ENCODE measurements at regions not wholly inside any gene's neighbourhood (a gene's known extent, or its start where the extent isn't known, plus 50 kb on each side); places are given as distances from the start of the nearest gene placed in this dataset.
"Not testable (repeated sequence)": the region's sequence is repeated elsewhere in the genome, so short reads cannot be mapped to it uniquely, and the experiment has no call there.

DNA sequence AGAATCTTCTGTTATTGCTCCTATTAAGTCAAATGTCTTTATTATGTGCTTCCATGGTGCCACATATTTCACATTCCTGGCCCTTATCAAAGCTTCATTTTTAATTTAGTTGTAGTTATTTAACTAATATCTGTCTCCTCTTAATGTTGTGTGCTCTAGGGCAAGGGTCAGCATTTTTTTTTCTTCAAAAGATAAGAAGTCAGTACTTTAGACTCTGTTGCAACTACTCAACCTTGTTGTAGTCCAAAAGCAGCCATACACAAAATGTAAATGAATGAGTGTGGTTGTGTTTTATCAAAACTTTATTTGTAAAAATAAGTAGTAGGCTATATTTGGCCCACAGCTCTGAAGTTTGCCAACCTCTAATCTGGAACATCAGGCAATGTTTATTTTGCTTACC, 394.7 kb upstream of the CBLB start:
- no peak for DNase-seq (ENCODE audit: low read depth in 2 of 2)

DNA sequence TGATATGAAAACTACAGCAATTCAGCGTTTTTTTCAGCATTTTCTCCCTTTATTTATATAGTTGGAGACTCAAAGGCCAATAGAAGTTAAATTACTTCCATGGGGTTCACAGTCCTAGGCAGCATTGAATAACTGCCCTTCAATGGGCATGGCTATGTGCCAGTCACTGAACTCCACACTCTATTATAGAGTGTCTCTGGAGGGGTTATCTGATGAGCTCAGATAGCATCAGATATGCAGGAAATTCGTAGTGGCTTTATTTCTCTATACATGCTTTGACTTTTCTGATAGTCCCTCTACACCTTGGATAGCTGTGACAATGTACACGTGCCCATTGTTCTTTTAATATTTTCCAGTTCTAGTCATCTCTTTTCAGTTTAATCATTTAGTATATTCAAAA, 396.9 kb upstream of the CBLB start:
- no peak for DNase-seq (ENCODE audit: low read depth in 2 of 2)

DNA sequence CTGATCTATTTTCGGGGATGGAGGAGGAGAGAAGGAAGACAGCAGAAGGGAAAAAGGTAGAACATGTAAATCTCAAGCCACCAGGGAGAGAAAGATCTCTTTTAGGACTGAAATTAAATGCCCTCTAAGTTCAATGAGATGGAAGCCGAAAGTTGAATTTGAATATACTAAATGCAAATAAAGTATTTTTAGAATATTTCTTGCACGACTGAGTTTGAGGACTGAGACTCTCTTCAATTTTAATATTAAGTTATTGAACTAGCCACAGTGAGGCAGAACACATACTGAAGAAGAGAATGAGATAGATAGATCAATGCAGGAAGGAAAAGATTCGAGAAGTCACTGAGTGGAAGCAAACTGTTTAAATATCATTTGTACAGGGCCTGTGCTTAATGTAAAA, 399.9 kb upstream of the CBLB start:
- no peak for DNase-seq (ENCODE audit: low read depth in 2 of 2)

DNA sequence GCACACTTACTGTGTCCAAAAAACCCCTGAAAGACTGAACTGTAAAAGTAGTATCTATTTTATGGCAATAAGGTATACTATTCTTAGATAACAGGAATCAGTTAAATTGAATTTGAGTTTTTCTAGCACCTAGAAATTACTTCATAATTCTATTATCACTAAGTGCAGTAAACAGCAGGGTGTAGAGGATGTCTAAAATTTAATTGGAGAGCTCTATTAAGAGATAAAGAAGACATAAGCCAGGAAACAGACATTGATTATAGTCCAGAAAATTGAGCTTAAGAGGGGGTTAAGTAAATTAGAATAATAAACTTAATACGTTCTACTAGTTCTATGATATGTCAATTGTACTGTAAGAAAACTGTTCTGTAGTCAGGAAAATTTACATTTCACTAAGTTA, 403.5 kb upstream of the CBLB start:
- DNase-seq (ENCODE audit: low read depth in 2 of 2) = no peak

DNA sequence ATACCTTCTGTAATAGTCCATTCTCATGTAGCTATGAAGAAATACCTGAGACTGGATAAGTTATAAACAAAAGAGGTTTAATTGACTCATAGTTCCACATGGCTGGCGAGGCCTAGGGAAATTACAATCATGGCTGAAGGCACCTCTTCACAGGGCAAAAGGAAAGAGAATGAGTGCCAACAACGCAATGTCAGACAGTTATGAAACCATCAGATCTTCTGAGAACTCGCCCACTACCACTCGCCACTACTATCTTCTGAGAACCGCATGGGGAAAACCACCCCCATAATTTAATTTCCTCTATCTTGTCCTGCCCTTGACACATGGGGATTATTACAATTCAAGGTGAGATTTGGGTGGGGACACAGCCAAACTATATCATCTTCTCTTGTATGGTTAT, 406.8 kb upstream of the CBLB start:
- DNase-seq (ENCODE audit: low read depth in 2 of 2) = no peak

DNA sequence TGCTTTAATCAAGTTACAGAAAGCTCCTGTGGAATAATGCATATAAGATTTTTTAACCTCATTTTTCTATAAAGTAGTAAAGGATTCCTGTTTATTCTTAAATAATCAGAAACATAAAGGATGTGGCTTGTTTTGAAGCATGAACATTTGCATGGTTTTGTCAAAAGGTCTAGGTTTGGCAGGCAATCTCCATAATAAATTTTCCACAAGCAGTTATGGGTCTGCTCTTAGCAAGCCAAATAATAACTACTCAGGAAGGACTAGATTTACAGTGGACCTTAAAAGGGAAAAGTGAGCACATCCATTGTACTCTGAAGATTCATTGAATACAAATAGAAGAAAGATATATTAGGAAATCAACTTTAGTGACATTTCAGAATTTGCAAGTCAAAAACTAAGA, 407.3 kb upstream of the CBLB start:
- no peak for DNase-seq (ENCODE audit: low read depth in 2 of 2)

DNA sequence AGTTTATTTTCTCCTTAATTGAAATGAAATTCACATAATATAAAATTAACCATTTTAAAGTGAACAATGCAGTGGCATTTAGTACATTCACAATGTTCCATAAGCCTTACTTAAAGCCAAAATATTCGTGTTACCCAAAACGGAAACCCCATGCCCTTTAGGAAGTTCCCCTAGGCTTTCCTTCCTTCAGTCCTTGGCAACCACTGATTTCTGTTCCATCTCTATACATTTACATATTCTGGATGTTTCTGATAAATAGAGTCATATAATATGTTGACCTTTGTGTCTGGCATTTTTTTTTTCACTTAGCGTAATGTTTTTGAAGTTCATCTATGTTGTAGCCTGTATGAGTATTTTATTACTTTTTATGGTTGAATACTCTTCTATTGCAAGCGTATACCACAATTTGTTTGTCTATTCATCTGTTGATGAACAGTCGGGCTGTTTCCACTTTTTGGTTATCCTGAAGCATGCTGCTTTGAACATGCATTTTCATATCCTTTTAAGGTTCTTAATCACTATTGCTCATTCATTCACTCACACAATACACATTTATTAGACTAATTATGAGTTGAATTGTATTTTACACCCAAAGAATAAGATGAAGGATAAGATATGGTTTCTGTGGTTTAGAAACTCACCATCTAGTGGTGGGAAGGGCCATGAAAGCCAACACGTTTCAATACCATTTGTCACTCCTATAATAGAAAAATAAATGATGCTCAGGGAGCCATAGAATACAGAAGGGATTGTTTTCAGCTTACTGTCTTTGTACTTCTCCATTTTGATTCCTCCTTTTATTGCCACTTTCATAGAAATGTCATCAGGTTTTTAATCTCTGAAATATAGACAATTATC, 408.2 kb upstream of the CBLB start:
- no peak for DNase-seq (ENCODE audit: low read depth in 2 of 2)

DNA sequence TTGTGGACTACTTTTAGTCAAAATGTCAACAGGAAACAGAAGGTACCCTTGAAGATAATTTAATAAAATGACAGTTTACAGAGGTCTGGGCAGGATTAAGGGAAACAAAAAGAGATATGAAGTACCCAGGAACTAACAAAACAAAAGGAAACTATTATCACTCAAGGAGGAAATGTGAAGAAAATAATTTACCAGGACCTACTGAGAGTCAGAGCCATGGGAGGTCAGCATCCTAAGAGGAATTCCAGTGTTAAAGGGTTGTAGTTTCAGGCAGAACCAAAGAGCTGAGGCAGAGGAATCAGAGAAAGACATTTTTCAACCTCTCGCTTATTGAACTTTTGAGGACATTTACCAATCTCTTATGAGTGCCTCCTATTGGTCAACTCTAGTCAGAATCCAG, 408.9 kb upstream of the CBLB start:
- DNase-seq (ENCODE audit: low read depth in 2 of 2) = no peak

DNA sequence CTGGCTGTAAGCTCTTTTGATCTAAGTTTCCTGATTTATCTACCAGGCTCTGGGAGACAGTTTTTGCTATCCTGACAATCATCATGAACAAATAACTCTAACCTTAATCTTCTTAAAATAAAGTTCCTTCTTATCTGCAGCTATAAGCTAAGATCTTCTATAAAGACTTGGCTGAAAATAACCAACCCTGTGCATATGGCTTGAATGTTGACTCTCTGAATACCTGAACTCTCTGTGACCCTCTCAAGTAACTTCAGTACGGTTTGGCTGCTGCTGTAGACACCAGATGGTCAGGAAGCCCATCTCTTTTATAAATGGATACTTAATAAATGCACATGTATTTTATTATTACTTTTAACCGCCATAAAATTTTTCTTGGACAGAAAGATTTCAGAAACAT, 412.4 kb upstream of the CBLB start:
- DNase-seq (ENCODE audit: low read depth in 2 of 2) = no peak

DNA sequence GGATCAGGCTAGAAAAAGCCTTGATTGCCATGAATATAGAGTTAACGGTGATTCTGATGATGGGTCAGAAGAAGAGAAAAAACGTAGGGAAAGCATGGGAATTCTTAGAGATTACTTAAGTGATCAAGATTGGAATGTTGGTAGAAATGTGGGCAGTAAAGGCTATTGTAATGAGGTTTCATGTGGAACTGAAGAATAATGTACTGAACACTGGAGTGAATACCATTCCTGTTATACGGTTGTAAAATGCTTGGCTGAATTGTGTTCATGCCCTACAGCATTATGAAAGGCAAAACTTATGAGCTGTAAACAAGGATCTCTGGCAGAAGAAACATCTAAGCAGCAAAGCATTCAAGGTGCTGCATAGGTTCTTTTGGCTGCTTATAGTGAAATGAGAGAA, 414.1 kb upstream of the CBLB start:
- no peak for DNase-seq (ENCODE audit: low read depth in 2 of 2)

DNA sequence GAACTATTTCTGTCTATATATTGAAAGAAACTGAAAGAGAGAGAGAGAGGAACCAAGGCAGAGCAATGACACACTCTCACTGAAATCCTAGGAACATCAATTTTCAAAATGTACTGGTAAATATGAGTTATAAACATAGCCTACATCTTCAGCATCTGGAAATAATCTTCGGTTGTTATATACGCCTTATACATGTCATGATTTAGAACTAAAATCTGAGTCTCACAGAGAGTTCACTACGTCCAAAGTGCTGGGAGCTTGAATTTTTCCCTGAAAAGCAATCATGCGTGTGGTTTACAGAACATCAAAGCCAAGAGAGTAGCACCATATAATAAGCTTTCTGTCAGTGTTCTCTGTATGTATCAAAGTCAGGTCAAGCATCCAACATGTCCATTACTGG, 420.0 kb upstream of the CBLB start:
- no peak for DNase-seq (ENCODE audit: low read depth in 2 of 2)

DNA sequence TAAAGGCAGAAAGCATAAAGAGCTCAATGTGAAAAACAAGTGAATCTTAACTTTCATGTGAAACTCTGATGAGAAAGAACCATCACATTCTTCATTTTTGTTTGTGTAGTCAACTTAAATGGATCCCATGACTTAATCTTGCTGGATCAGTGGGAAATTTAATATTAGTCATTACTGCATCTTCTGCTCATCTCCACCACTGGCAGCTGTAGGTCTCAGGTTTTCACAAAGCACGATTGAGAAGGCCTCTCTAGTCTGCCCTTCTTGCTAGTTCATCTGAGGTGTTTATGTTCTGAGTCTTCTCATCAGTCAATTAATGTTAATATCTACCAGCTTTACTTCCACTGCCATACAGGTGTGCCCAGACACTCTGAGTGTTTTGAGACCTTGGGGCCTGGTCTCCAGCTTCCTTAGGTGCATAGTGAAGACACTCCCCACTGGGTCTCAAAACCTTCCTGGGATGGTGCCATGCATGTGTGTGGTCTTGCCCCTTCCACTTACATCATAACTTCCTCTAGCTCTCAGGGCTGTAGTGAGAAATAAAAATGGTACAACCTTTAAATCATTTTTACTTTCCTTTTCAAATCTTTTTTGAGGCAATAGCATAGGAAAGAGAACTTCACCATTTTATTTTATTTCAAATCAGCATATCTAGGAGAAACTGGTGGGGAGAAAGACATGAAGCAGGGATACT, 421.6 kb upstream of the CBLB start:
- DNase-seq (ENCODE audit: low read depth in 2 of 2) = no peak

DNA sequence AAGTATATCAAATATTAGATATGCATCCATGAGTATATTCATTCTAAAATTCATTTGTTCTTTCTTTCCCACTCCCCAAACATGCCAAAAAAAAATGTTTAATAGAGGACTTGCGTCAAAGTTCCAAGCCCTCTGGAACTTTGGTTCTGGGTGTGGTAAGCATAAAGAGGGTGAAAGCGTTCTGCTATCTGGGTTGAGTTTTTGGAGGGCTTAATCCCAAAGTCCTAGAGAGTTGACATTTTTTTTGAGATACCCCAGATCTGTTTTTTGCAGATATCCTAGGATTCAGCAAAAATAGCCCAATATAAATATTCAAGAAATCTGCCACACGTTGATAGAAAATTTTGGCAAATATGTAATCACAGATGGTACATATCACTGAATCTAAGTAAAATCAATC, 424.3 kb upstream of the CBLB start:
- no peak for DNase-seq (ENCODE audit: low read depth in 2 of 2)

DNA sequence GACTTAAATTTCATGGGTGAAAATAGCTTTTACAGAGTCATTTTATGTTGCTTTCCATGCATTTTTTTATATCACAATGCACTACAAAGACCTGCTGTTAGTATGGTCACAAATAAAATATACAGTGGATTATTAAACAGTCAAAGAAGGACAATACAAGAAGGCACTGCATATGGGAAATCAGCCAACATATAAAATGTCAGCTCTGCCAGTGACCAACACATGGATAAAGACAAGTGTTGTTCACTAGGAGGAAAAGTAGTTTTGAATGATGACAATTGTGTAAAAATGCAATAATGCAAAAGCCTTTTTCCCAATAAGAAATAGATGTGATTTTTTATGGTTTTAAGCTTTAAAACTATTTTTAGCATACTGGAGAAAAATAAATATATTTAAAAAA, 425.3 kb upstream of the CBLB start:
- no peak for DNase-seq (ENCODE audit: low read depth in 2 of 2)

DNA sequence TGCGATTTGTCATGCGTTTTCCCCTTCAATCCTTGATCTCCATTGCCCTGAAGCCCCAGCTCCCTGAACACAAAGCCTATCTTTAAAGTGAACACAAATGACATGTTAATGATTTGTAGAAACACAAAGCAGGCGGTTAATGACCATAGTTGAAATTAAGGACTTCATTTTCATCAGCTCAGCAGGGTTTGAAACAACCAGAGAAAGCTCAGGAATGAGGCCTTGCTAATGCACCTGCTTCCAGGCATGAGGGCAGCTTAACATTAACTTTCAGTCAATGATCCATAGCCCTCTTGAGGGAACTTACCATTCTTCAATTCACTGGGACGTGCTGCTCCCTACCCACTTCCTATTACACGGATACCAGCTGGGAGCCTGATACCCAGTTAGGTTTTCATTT, 427.2 kb upstream of the CBLB start:
- no peak for DNase-seq (ENCODE audit: low read depth in 2 of 2)

DNA sequence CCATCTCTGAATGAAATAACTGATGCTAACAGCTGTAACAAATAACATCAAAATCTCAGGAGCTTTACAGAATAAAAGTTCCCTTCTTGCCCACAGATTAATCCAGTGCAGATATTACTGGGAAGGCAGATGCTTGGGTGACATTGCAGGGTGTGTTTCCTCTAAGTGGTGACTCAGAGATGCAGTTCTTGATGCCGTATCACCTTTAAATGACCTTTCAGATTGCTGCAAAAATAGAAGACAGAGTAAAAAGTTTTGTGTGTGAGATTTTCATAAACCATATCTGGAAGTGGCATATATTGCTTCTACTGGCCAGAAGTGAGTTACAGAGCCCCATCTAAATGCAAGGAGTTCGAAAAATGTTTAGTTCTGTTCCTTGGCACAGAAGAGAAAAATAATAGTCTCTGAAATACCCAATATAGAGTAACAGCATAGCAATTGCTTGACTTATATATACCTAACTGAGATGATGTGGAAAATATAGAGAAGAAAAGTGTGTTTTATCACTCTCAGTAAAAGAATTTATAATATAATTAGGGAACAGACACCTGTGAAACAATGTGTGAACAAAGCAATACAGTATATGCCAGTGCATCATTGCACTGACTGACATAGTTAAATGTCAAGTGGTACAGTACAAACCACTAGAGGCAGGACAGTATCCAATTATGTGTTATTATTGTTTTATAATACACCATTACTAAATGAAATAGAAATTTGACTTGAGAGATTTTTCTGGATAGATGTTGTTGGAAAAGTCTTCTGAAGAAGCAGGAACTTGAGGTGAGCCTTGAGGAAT, 430.7 kb upstream of the CBLB start:
- no peak for DNase-seq (ENCODE audit: low read depth in 2 of 2)

DNA sequence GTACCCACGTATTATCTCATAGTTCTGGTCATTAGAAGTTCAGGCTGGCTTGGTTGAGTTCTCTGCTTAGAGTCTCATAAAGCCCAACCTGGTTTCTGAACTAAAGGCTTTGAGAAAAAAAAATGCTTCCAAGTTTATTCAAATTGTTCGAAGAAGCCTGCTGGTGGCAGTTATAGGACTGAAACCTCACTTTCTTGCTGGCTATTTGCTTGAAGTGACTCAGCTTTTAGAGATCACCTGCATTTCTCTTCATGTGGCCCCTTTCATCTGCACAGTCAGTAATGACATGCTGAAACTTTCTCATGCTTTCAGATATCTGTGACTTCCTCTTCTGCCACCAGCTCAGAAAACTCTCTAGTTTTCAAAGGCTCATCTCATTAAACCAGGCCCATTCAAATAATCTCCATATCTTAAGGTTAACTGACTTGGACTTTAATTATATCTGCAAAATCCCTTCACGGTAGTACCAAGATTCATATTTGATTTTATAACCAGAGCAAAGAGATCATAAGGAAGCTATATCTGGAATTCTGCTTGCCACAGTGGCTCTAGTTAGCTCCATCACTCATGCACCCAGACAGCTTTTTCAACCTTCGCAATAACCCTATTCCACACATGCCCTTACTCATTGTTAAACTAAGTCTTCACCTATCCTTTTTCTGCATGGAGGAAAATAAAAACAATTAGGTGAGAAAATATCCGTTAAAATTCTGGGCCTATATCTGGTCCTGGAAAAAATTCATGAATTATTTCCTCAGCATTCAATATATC, 433.8 kb upstream of the CBLB start:
- no peak for DNase-seq (ENCODE audit: low read depth in 2 of 2)

DNA sequence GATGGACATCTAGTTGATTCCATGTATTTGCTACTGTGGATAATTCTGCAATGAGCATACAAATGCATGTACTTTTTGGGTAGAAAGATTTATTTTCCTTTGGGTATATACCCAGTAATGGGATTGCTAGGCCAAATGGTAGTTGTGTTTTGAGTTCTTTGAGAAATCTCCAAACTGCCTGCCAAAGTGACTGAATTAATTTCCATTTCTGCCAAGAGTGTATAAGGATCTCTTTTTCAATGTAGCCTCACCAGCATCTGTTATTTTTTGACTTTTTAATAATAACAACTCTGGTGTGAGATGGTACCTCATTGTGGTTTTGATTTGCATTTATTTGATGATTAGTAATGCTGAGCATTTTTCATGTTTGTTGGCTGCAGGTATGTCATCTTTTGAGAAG, 435.0 kb upstream of the CBLB start:
- DNase-seq (ENCODE audit: low read depth in 2 of 2) = no peak

DNA sequence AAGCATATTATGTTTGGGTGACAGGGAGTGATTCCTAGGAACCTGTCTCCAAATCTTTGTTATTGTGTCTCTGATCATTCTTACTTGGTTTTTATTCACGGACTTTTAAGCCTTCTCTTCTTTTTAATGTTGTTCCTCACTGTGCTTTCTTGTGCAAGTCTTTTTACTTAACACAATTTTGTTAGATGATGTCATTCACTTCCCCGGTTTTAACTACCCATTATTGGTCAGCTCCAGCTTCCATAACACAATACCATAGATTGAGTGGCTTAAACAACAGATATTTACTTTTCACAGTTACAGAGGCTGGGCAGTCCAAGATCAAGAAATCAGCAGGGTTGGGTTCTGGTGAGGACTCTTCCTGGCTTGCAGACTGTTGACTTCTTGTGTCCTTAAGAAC, 436.3 kb upstream of the CBLB start:
- DNase-seq (ENCODE audit: low read depth in 2 of 2) = no peak

DNA sequence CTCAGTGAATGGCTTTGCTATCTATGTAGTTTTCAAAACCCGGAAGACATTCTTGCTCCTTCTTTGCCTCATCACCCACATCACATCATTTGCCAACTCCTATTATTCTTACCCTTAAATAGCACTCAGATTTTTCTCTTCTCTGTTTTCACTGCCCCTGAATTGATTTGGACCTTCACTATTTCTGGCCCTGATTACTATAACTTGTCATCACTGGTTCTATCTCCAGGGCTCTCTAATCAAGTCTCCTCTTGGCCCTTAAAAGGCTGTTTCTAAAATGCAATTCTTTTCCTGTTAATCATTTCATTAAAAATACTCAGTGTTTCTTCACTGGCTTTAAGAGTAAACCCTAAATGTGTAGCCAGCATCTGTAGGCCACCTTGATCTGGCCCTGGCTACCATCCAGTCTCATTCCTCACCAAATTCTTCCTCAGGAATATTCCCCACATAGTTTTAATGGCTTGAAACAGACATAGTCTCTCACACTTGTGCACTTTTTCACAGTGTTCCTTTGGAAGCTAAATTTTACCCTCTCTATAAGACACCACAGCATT, 437.1 kb upstream of the CBLB start:
- DNase-seq (ENCODE audit: low read depth in 2 of 2) = no peak

DNA sequence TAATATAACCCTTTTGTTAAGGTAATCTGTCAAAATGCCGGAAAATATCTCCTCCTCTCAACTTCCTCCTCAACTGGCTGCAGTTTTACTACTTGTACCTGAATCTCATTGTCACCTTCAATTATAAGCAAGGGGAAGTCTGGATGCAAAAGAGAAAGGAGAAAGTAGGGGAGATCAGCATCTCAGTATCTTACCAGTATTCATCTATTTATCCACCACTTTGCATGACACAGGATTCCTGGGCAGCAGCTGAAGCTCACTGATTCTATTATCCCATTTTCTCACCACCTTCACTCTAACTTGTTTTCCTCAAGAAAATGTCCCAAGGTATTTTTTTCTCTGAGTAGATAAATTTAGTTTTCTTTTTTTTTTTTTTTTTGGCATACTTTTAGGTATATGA, 440.5 kb upstream of the CBLB start:
- DNase-seq (ENCODE audit: low read depth in 2 of 2) = no peak

DNA sequence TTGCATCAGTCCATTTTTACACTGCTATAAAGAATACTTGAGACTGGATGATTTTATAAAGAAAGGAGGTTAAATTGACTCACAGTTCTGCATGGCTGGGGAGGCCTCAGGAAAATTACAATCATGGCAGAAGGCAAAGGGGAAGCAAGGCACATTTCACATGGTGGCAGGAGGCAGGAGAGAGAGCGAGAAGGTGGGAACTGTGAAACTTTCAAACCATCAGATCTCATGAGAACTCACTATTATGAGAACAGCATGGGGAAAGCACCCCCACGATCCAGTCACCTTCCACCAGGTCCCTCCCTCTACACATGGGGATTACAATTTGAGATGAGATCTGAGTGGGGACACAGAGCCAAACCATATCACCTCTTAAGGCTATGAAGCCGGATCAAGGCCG, 441.0 kb upstream of the CBLB start:
- not testable (repeated sequence) for DNase-seq (ENCODE audit: low read depth in 2 of 2)
